Cardiac fibroblast (primary cell): ENCODE measurements at regions not wholly inside any gene's neighbourhood (a gene's known extent, or its start where the extent isn't known, plus 50 kb on each side); places are given as distances from the start of the nearest gene placed in this dataset.
"Not testable (repeated sequence)": the region's sequence is repeated elsewhere in the genome, so short reads cannot be mapped to it uniquely, and the experiment has no call there.

Source experiments
- DNase-seq, 2 donors: peaks; one replicate each; pipeline versions ENCODE4 v3.0.0 to v3.0.0-alpha.2; 2010; ENCODE audit warnings: low read depth in 2 of 2
- H3K4me3 ChIP-seq, 2 donors: replicated peaks in 1 of 2; 1 replicate in 1 of 2; 2 replicates in 1 of 2; pipeline ENCODE4 v1.5.1; 2011; ENCODE audit warnings: low read depth in 2 of 2, low read length in 2 of 2, mild to moderate bottlenecking in 2 of 2, moderate library complexity in 1 of 2
- TF ChIP-seq, protein P1 (sequence below): IDR thresholded peaks from one replicate; pipeline ENCODE4 v1.5.1; 2011; ENCODE audit warnings: low read depth, mild to moderate bottlenecking, low read length, inconsistent platforms

DNA sequence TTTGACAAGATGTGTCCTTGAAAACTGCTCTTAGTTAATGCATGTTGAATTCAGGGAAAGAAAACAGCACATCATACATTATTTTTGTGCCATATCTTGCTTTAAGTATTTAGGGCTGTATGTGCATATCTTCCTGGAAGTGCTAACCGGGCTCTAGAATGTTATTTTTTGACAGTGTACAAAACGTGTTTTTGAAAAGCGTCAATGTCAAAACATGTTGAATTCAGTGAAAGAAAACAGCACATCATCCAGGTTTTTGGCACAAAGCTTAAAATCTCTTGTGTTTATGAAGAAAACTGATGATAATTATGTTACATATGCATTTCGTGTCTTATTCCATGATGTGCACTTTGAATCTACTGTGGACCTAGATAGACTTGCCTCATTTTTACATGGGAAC lies 82.7 kb downstream of the ASCL4 start:
- TF ChIP-seq, protein P1, sequence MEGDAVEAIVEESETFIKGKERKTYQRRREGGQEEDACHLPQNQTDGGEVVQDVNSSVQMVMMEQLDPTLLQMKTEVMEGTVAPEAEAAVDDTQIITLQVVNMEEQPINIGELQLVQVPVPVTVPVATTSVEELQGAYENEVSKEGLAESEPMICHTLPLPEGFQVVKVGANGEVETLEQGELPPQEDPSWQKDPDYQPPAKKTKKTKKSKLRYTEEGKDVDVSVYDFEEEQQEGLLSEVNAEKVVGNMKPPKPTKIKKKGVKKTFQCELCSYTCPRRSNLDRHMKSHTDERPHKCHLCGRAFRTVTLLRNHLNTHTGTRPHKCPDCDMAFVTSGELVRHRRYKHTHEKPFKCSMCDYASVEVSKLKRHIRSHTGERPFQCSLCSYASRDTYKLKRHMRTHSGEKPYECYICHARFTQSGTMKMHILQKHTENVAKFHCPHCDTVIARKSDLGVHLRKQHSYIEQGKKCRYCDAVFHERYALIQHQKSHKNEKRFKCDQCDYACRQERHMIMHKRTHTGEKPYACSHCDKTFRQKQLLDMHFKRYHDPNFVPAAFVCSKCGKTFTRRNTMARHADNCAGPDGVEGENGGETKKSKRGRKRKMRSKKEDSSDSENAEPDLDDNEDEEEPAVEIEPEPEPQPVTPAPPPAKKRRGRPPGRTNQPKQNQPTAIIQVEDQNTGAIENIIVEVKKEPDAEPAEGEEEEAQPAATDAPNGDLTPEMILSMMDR = no peak
- no peak for DNase-seq
- H3K4me3 ChIP-seq = no peak overlapping the region

DNA sequence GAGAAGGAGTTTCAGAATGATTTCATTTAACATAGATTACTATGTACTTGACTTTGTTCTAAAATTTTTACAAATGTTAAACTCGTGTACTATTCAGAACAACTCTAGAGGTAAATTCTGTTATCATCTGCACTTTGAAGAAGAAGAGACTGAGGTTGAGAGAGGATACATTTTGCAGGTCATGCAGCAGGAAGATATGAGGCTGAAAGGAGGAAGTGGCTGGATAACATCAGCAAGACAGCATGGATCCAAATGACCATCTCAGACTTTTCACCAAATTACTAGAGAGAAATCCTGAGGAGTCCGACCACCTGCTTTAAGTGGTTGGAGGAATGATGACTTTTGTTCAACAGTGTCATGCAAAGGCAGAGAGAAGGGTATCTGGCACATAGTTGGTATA lies 84.9 kb downstream of the ASCL4 start:
- TF ChIP-seq, protein P1 = no peak
- H3K4me3 ChIP-seq = no peak overlapping the region
- no peak for DNase-seq

DNA sequence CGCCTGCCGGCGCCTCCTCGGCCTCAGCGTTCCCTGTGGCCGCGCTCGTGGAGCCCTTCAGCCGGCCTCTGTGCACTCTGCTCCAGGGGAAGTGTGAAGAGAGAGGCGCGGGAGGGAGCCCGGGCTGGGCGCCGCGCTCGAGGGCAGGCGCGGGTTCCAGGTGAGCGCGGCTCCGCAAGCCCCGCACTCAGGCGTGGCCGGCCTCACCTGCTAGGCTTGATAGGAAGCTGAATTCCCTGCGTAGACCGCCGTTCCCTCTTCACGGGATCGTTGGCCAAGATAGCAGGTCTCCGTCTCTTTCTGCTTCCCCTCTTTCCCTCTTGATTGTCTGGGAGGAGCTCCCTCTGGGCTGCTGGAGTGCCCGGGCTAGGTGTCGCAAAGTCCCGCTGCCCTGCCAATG lies 89.7 kb downstream of the ASCL4 start:
- TF ChIP-seq, protein P1 = no peak
- DNase-seq = no peak
- no peak overlapping the region for H3K4me3 ChIP-seq

DNA sequence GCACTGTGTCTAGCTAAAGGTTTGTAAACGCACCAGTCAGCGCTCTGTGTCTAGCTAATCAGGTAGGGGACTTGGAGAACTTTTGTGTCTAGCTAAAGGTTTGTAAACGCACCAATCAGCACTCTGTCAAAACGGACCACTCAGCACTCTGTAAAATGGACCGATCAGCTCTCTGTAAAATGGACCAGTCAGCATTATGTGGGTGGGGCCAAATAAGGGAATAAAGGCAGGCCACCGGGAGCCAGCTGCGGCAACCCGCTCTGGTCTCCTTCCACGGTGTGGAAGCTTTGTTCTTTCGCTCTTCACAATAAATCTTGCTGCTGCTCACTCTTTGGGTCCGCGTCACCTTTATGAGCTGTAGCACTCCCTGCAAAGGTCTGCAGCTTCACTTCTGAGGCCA lies 90.2 kb downstream of the ASCL4 start:
- not testable (repeated sequence) for DNase-seq, H3K4me3 ChIP-seq

DNA sequence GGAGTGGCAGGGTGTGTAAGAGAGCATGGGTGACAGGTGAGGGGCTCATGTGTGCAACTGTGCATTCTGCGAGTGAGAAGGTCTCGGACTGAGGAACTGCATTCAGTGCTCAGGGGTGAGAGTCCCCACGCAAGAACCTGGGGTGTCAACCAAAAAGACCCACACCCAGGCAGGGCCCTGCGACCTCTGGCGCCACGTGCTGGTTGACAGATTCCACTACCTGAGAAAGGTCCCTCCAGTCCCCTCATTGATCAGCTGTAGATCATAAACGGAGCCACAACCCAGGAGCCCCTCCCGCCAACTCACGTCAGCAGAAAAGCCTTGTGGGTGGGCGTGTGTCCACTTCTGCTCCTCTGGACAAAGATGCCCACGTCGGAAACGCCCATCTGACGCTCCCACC lies 98.7 kb downstream of the ASCL4 start:
- H3K4me3 ChIP-seq = no peak overlapping the region
- no peak for DNase-seq
- TF ChIP-seq, protein P1 = no peak

DNA sequence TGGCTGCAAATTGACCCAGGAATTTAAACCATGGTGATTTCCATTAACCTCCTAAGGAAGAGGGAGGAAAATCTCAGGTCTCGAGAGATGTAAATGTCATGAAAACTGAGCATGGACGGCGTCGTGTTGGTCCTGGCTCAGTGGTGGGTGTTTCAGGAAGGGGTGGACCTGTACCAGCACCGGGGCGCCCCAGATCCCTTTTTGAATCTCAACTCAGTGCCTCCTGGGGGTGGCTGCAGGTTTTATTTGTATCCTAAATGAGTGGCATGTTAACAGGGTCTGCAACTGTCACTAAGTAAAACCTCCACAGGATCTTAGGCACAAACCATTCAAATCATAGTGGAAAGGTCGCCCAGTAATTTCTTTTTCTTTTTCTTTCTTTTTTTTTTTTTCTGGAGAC lies 101.3 kb downstream of the ASCL4 start:
- no peak overlapping the region for H3K4me3 ChIP-seq
- TF ChIP-seq, protein P1 = no peak
- DNase-seq = no peak

DNA sequence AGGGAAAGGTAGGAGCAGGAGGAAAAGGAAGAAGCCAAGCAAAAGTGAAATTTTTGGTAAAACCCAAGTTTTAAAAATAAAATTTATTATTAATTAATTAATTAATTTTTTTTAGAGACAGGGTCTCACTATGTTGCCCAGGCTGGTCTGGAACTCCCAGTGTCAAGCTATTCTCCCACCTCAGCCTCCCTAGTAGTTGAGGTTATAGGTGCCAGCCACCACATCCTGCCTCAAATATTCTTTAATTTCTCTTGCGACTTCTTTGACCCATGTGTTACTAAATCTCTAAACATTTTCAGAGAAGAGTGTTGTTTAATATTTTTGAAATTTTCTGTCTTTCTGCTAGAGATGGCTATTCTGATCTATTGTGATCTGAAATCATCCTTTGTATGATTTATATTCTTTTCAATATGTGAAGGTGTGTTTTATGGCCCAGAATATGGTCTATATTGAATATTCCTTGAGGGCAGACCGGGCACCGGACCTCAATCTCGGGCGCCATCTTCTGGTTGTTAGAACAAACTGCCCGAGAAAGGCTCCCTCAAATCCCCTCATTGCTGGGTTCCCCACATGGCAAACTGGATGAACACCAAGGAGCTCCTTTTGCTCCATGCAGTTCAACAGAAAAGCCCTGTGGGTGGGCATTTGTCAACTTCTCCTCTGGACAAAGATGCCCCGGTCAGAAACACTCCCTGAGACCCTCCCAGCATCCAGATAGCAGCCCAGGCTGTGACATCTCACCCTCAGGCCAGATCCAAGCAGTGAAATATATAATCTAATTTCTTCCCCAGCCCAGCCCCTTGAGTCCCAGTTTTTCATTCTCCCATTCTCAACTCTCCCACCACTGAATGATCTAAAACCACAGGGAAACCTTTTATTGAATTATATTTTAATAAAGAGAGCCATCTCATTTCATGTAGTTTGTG lies 110.5 kb downstream of the ASCL4 start:
- peak; percentile 66 to 70 for DNase-seq
- TF ChIP-seq, protein P1 = peak; percentile 79
- H3K4me3 ChIP-seq = no peak overlapping the region
